Neural progenitor cell (in vitro differentiated cells): ENCODE measurements at regions not wholly inside any gene's neighbourhood (a gene's known extent, or its start where the extent isn't known, plus 50 kb on each side); places are given as distances from the start of the nearest gene placed in this dataset.

ENCODE experiments used
- DNase-seq: peaks from one replicate; pipeline ENCODE4 v3.0.0-alpha.2; 2016; ENCODE audit warnings: low spot score
- H2AFZ ChIP-seq: fragments of 200-600 bp; sonication (generic); replicated peaks from 2 replicates; pipeline ENCODE4 v1.6.1; 2016; ENCODE audit warnings: antibody characterized with exemption
- H3F3A ChIP-seq: fragments of 200-600 bp; sonication (generic); 2 replicates; pipeline ENCODE4 v1.6.1; 2016; ENCODE audit warnings: antibody characterized with exemption, low read depth
- H3K27ac ChIP-seq: fragments of 200-600 bp; sonication (generic); 2 replicates; pipeline ENCODE4 v1.5.1; 2016; ENCODE audit warnings: mild to moderate bottlenecking
- H3K27me3 ChIP-seq: fragments of 200-600 bp; sonication (generic); 2 replicates; pipeline ENCODE4 v1.6.1; 2016; ENCODE audit warnings: mild to moderate bottlenecking, moderate library complexity
- H3K36me3 ChIP-seq: fragments of 200-600 bp; sonication (generic); 2 replicates; pipeline ENCODE4 v1.5.1; 2016
- H3K4me1 ChIP-seq: fragments of 200-600 bp; sonication (generic); 2 replicates; pipeline ENCODE4 v1.6.1; 2016; ENCODE audit warnings: mixed run types
- H3K4me2 ChIP-seq: fragments of 200-600 bp; sonication (generic); 2 replicates; pipeline ENCODE4 v1.6.1; 2016
- H3K4me3 ChIP-seq: fragments of 200-600 bp; sonication (generic); 2 replicates; pipeline ENCODE4 v1.5.1; 2016
- H3K79me2 ChIP-seq: fragments of 200-600 bp; sonication (generic); 2 replicates; pipeline ENCODE4 v1.6.1; 2016; ENCODE audit warnings: low read depth
- H3K9ac ChIP-seq: fragments of 200-600 bp; sonication (generic); 2 replicates; pipeline ENCODE4 v1.6.1; 2016
- H3K9me3 ChIP-seq: fragments of 200-600 bp; sonication (generic); 2 replicates; pipeline ENCODE4 v1.5.1; 2016; ENCODE audit warnings: low read depth
- H4K20me1 ChIP-seq: fragments of 200-600 bp; sonication (generic); 2 replicates; pipeline ENCODE4 v1.6.1; 2016; ENCODE audit warnings: low read depth
- H3K27ac Mint-ChIP-seq: 3 replicates; pipeline ENCODE4 v1.8.0; 2021; ENCODE audit warnings: mixed read lengths
- H3K27me3 Mint-ChIP-seq: 2 replicates; pipeline ENCODE4 v1.8.0; 2022; ENCODE audit warnings: low read depth, mild to moderate bottlenecking, inconsistent platforms, moderate library complexity, mixed read lengths; ENCODE audit not compliant: insufficient read depth
- H3K36me3 Mint-ChIP-seq: 3 replicates; pipeline ENCODE4 v1.8.0; 2021; ENCODE audit warnings: mixed read lengths
- H3K4me1 Mint-ChIP-seq: 3 replicates; pipeline ENCODE4 v1.8.0; 2021; ENCODE audit warnings: mixed read lengths
- H3K4me3 Mint-ChIP-seq: 3 replicates; pipeline ENCODE4 v1.8.0; 2021; ENCODE audit warnings: mild to moderate bottlenecking, moderate library complexity, mixed read lengths
- H3K9me3 Mint-ChIP-seq: 3 replicates; pipeline ENCODE4 v1.8.0; 2020; ENCODE audit warnings: mixed read lengths
- EZH2 ChIP-seq: fragments of 200-600 bp; sonication (generic); IDR thresholded peaks from 2 replicates; pipeline ENCODE4 v1.6.1; 2017; ENCODE audit warnings: antibody characterized with exemption, mild to moderate bottlenecking, moderate library complexity
- EZH2phosphoT487 ChIP-seq: fragments of 200-600 bp; sonication (generic); IDR thresholded peaks from 2 replicates; pipeline ENCODE4 v1.6.1; 2017; ENCODE audit warnings: antibody characterized with exemption
- TF ChIP-seq, protein P1 (sequence below): fragments of 200-600 bp; sonication (generic); IDR thresholded peaks from 2 replicates; pipeline ENCODE4 v1.5.1; 2017; ENCODE audit warnings: antibody characterized with exemption, mild to moderate bottlenecking

- TF ChIP-seq EZH2phosphoT487, result no peak
- TF ChIP-seq, protein P1, sequence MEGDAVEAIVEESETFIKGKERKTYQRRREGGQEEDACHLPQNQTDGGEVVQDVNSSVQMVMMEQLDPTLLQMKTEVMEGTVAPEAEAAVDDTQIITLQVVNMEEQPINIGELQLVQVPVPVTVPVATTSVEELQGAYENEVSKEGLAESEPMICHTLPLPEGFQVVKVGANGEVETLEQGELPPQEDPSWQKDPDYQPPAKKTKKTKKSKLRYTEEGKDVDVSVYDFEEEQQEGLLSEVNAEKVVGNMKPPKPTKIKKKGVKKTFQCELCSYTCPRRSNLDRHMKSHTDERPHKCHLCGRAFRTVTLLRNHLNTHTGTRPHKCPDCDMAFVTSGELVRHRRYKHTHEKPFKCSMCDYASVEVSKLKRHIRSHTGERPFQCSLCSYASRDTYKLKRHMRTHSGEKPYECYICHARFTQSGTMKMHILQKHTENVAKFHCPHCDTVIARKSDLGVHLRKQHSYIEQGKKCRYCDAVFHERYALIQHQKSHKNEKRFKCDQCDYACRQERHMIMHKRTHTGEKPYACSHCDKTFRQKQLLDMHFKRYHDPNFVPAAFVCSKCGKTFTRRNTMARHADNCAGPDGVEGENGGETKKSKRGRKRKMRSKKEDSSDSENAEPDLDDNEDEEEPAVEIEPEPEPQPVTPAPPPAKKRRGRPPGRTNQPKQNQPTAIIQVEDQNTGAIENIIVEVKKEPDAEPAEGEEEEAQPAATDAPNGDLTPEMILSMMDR, result no peak
- TF ChIP-seq EZH2, result no peak
- H3K4me3 Mint-ChIP-seq, result no peak overlapping the region
- DNase-seq, result no peak
Measured at GRCh38 chr14:85310491-85311272, 219.3 kb upstream of the FLRT2 start.

DNA sequence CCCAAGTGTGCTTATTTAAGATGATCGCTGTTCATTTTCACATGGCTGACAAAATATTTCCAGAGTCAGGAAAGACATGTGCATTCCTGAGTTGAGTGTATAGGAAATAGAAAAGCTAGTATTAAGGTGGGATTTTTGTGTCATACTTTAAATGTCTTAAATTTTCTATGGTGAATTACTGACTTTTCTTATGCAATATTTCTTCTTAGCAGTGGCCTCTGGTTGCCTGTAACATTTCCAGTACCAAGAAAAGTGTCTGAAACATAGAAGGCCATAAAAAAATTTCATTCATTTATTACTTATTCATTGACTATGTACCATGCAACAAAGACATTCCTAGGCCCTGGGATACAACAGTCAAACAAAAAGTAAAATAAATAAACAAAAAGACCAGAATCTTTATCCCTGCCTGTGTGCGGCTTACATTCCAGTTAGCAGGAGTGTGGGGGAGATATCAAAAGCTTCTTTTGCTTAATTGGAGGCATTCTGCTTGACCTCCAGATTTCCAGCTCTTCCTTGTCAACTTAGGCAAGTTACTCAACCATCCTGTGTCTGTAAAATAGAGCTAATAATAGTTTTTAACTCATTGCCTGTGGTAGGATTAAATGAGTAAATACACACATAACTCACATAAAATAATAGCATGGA lies 216.3 kb upstream of the FLRT2 start:
- peaks cover 53% of the 10 kb centered on the region for H3K4me1 ChIP-seq
- H3K27ac Mint-ChIP-seq, result no peak overlapping the region
- no peaks in the 10 kb centered on the region for H3K27me3 ChIP-seq
- TF ChIP-seq EZH2phosphoT487 (no peak), EZH2 (no peak)
- peak; percentile 25 for DNase-seq
- peak overlapping the region; percentile 40 for H3K27ac ChIP-seq
- H3K36me3 Mint-ChIP-seq, result no peaks in the 10 kb centered on the region
- H3K79me2 ChIP-seq, result no peaks in the 10 kb centered on the region
- no peaks in the 10 kb centered on the region for H3K9me3 ChIP-seq
- H4K20me1 ChIP-seq, result no peaks in the 10 kb centered on the region
- H3K4me3 ChIP-seq, result no peak overlapping the region
- H3K9me3 Mint-ChIP-seq, result no peaks in the 10 kb centered on the region
- no peak overlapping the region for H3K9ac ChIP-seq
- H3K4me1 Mint-ChIP-seq, result peaks cover 46% of the 10 kb centered on the region
- H3K4me2 ChIP-seq, result peak overlapping the region; percentile 53
- peaks cover 10% of the 10 kb centered on the region for H3F3A ChIP-seq
- H3K36me3 ChIP-seq, result no peaks in the 10 kb centered on the region
- H3K27me3 Mint-ChIP-seq, result peaks cover 2% of the 10 kb centered on the region
- H2AFZ ChIP-seq, result no peak overlapping the region
- no peak overlapping the region for H3K4me3 Mint-ChIP-seq

More at GRCh38 chr14:85310491-85311272, 219.3 kb upstream of the FLRT2 start:
- peaks cover 10% of the 10 kb centered on the region for H3F3A ChIP-seq
- H3K4me3 ChIP-seq, result no peak overlapping the region
- no peak overlapping the region for H3K4me2 ChIP-seq
- H3K27me3 ChIP-seq, result no peaks in the 10 kb centered on the region
- H4K20me1 ChIP-seq, result no peaks in the 10 kb centered on the region
- no peaks in the 10 kb centered on the region for H3K9me3 ChIP-seq
- H3K36me3 Mint-ChIP-seq, result no peaks in the 10 kb centered on the region
- H3K27me3 Mint-ChIP-seq, result no peaks in the 10 kb centered on the region
- H3K79me2 ChIP-seq, result no peaks in the 10 kb centered on the region
- no peak overlapping the region for H3K27ac Mint-ChIP-seq
- no peaks in the 10 kb centered on the region for H3K36me3 ChIP-seq
- H3K9me3 Mint-ChIP-seq, result no peaks in the 10 kb centered on the region
- H3K4me1 Mint-ChIP-seq, result peaks cover 29% of the 10 kb centered on the region
- no peak overlapping the region for H3K9ac ChIP-seq
- H3K27ac ChIP-seq, result no peak overlapping the region
- H2AFZ ChIP-seq, result no peak overlapping the region
- peaks cover 41% of the 10 kb centered on the region for H3K4me1 ChIP-seq

DNA sequence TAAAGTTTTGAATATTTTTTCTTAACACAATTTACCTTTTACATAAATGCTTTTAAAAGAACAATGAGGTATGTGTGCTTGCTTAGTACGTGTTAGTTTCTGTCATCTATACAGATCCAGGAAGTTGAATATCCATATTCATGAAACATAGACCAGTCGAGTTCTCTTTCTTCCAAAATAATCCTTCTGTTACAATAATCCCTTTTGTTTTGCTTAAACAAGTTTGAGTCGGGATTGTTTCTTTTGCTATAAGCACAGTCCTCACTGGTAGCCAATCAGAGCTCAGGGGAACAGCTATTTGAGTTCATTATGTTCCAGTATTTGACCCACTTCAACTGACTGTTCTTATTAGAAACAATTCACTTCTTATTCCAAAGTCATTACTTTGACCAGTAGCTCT lies 214.7 kb upstream of the FLRT2 start:
- Mint-ChIP-seq H3K9me3 (no peaks in the 10 kb centered on the region), H3K27me3 (peaks cover 2% of the 10 kb centered on the region), H3K4me3 (no peak overlapping the region), H3K36me3 (no peaks in the 10 kb centered on the region), H3K27ac (no peak overlapping the region), H3K4me1 (peaks cover 48% of the 10 kb centered on the region)
- DNase-seq, result peak; percentile 5
- Histone ChIP-seq H3K4me1 (peaks cover 53% of the 10 kb centered on the region), H3K9ac (no peak overlapping the region), H3K9me3 (no peaks in the 10 kb centered on the region), H3K27me3 (no peaks in the 10 kb centered on the region), H3K27ac (no peak overlapping the region), H2AFZ (no peak overlapping the region), H3K4me3 (no peak overlapping the region), H3F3A (peaks cover 10% of the 10 kb centered on the region), H3K36me3 (no peaks in the 10 kb centered on the region), H3K4me2 (no peak overlapping the region), H3K79me2 (no peaks in the 10 kb centered on the region), H4K20me1 (no peaks in the 10 kb centered on the region)
- TF ChIP-seq EZH2 (no peak), EZH2phosphoT487 (no peak)
- TF ChIP-seq, protein P1, result no peak
